NCI-H128 (cell line): ENCODE measurements at regions not wholly inside any gene's neighbourhood (a gene's known extent, or its start where the extent isn't known, plus 50 kb on each side); places are given as distances from the start of the nearest gene placed in this dataset.
"Not testable (repeated sequence)": the region's sequence is repeated elsewhere in the genome, so short reads cannot be mapped to it uniquely, and the experiment has no call there.

ENCODE experiments used
- DNase-seq: peaks from one replicate; lab custom pipeline; 2025; ENCODE audit not compliant: unreplicated experiment; lab: John Stamatoyannopoulos, UW

- DNase-seq = no peak
Observed at GRCh38 chr11:133653336-133653735, 121.0 kb upstream of the OPCML start.

GRCh38 chr11:133650082-133650481 lies 117.8 kb upstream of the OPCML start:
- no peak for DNase-seq

GRCh38 chr11:133649040-133649439 lies 116.7 kb upstream of the OPCML start:
- DNase-seq = no peak

GRCh38 chr11:133639408-133639807 lies 107.1 kb upstream of the OPCML start:
- no peak for DNase-seq

- no peak for DNase-seq
Observed at GRCh38 chr11:133638921-133639320, 106.6 kb upstream of the OPCML start.

- DNase-seq = no peak
Observed at GRCh38 chr11:133636711-133637355, 104.5 kb upstream of the OPCML start.

GRCh38 chr11:133635244-133635739 lies 103.0 kb upstream of the OPCML start:
- DNase-seq = no peak

GRCh38 chr11:133628371-133628770 lies 96.1 kb upstream of the OPCML start:
- not testable (repeated sequence) for DNase-seq

- DNase-seq = no peak
Observed at GRCh38 chr11:133621611-133622010, 89.3 kb upstream of the OPCML start.

- no peak for DNase-seq
Observed at GRCh38 chr11:133619973-133620372, 87.7 kb upstream of the OPCML start.

- DNase-seq = no peak
Observed at GRCh38 chr11:133619397-133619796, 87.1 kb upstream of the OPCML start.

- no peak for DNase-seq
Observed at GRCh38 chr11:133618544-133618943, 86.2 kb upstream of the OPCML start.

- no peak for DNase-seq
Observed at GRCh38 chr11:133608496-133608895, 76.2 kb upstream of the OPCML start.

GRCh38 chr11:133606124-133606523 lies 73.8 kb upstream of the OPCML start:
- DNase-seq = no peak

- no peak for DNase-seq
Observed at GRCh38 chr11:133605482-133605881, 73.2 kb upstream of the OPCML start.

GRCh38 chr11:133601641-133602040 lies 69.3 kb upstream of the OPCML start:
- no peak for DNase-seq

- DNase-seq = no peak
Observed at GRCh38 chr11:133600786-133601185, 68.5 kb upstream of the OPCML start.

GRCh38 chr11:133600306-133600705 lies 68.0 kb upstream of the OPCML start:
- DNase-seq = no peak

GRCh38 chr11:133598906-133599305 lies 66.6 kb upstream of the OPCML start:
- no peak for DNase-seq

- DNase-seq = no peak
Observed at GRCh38 chr11:133597236-133597635, 64.9 kb upstream of the OPCML start.

GRCh38 chr11:133595998-133596590 lies 63.8 kb upstream of the OPCML start:
- no peak for DNase-seq

GRCh38 chr11:133593036-133593435 lies 60.7 kb upstream of the OPCML start:
- no peak for DNase-seq
